NCI-H446 treated with DMSO at 0.1 percent for 48 hours (cell line): ENCODE measurements at regions not wholly inside any gene's neighbourhood (a gene's known extent, or its start where the extent isn't known, plus 50 kb on each side); places are given as distances from the start of the nearest gene placed in this dataset.

Source experiments
- DNase-seq: peaks from one replicate; lab custom pipeline; 2025; lab: John Stamatoyannopoulos, UW

DNA sequence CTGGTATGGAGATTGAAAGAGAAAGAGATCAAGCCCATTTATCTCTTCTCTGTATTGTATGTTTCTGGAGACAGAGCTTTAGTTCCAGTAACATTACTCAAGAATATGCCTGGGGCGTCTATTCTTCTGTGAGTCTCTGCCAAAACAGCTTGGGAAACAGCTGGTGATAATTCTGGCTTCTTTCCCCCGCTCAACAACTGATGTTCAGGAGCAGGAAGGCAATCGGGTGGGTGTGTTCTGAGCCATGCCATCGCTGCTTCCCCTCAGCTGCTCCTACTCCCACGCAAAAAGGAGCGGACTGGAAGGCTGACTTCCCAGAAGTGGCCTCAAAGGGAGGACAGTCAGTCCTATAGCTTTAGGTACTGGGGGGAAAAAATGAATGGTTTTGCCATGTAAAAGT lies 695.1 kb downstream of the PLCL1 start:
- DNase-seq, result no peak

DNA sequence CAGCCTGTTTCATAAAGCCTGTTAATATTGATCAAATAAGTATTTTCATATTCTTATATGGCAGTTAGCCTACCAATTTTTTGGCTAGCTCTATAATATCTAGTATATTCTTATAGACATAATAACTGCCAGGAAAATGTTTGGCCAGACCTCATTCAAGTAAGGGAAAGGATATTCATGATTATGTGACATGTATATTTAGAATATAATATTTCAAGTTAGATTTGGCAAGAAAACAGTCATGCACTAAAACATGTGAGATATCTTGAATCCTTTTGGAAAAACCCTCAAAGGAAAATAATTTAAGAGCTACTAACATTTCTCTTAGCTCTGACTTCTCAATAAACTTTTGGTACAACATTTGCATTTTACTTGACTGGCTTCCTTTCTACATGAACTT lies 694.1 kb downstream of the PLCL1 start:
- no peak for DNase-seq

DNA sequence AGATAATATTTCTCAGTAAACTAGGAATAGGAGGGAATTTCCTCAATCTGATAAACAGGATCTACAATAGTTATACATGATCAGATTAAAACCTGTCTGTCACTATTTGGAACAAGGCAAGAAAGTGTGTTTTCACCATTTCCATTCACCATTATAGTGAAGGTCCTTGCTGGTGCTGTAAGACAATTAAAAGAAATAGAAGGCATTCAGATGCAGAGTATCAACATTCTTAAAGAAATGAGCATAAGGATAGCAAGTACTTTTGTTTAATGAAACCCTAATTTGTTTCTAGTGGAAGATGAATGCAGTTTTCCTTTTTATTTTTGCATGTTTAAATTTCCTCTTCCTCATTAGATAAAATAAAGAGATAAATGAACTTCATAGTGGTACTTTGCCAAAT lies 693.7 kb downstream of the PLCL1 start:
- no peak for DNase-seq

GRCh38 chr2:198494931-198495330 lies 690.5 kb downstream of the PLCL1 start:
- no peak for DNase-seq

DNA sequence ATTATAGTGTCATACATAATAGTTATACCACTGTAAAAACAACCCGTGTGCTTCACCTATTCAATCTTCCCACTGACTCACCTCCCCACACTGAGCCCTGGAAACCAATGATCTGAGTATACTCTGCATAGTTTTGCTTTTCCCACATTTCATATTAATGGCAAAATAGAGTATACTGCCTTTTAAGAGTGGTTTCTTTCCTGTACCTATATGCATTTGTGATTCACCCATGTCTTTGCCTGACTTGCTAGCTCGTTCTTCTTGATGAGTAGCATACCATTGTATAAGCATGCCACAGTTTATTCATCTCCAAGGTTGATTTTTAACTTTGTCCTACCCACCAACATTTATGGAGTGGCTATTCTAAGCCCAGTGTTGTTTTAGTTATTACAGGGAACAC lies 686.4 kb downstream of the PLCL1 start:
- DNase-seq, result no peak

DNA sequence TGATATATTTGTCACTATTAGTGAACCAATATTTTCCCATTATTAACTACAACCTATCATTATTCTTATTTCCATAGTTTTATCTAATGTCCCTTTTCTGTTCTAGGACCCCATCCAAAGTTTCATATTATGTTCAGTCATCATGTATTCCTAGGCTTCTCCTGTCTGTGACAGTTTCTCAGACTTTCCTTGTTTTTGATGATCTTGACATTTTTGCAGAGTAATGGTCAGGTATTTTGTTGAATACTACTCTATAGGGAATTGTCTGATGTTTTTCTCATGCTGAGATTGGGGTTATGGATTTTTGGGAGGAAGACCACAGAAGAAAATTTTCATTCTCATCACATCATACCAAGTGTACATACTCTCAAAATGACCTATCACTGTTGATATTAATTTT lies 684.6 kb downstream of the PLCL1 start:
- DNase-seq, result no peak

DNA sequence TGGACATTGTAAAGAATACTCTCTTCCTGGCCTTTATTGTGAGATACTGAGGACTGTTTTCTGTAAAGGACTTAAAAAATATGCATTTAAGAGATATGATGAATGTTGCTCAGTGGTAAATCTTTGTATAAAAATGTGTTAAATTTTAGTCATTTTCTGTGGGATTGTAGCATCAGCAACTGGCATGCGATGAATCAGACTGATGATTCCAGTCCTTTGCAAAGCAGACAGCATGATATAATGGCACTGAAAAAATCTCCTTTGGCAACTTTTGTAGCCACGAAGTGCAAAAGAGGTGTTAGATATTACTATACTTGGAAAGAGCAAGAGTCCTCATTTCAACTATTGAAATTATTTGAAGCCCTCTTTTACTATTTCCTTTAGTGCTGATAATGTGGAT lies 678.7 kb downstream of the PLCL1 start:
- DNase-seq, result no peak

DNA sequence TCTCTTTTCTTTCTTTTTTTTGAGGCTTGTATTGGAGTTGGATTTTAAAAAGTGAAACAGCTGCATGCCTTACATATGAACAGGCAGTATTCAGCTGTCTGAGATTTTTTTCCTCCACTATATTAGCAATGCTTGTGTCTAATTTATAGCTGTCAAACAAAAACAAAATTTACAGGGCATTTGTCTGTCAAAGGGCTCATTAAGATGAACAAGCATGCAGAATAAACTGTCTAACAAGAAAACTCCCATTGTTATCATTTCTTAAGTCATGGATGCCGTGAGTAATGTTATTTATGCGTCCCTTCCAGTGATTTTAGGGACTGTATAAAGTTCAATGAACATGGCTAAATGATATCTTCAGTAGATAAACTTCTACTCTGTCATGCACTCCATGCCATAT lies 674.7 kb downstream of the PLCL1 start:
- no peak for DNase-seq

- no peak for DNase-seq
Measured at GRCh38 chr2:198478361-198478760, 674.0 kb downstream of the PLCL1 start.

DNA sequence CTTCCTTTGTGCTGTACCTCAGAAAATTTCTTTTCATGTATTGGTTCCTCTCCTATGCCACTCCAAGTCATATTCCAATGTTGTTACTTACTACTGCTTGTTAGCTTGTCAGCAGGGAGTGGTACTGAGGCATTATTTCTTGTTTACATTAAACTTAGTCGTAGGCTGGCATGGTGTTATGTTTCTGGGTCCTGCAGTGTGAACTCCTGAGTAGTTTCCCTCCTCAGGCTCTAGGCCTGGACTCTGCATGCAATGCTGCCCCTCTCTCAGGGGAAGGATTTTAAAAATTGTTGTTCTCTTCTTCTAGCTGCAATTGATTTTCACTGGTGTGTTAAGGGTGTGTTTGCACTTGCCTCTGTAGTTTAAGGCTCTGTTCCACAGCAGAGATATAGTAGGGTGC lies 671.6 kb downstream of the PLCL1 start:
- DNase-seq, result no peak

- no peak for DNase-seq
Measured at GRCh38 chr2:198471291-198471690, 666.9 kb downstream of the PLCL1 start.

DNA sequence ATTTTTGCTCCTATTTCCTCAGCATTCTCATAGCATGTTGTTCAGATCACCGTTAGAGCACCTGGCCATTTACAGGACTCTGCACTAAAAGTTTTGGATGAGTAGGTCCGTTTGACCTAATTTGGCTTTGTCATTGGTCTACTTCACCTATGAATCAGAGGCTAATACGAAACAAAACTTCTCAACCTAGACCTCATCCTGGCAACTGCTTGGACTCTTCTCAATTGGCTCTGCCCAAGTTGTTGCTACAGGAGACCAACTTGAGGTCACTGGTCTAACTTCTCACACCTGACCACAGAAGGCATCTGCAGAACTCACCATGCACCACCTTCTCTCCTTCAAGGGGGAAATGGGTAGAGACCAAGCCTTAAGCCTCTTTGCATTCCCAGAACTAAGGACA lies 663.7 kb downstream of the PLCL1 start:
- DNase-seq, result no peak

DNA sequence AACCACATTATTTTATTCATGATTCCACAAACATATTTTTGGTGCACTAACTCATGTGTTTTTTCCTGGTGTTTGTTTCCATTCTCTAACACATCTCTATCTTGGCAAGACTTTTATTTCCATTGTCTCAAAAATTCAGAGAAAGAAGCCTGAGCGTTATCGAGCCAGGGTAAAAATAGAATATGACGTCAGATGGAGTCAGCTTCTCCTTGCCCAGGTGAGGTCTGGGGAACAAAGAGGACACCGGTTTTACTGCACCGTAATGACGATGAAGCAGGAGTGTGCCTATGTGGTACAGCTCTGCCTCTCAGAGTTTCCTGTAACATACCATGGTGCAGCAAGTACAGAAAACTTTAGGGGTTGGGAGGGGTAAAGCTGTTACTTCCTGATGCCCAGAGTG lies 661.6 kb downstream of the PLCL1 start:
- DNase-seq, result no peak

GRCh38 chr2:198456418-198456817 lies 652.0 kb downstream of the PLCL1 start:
- no peak for DNase-seq

DNA sequence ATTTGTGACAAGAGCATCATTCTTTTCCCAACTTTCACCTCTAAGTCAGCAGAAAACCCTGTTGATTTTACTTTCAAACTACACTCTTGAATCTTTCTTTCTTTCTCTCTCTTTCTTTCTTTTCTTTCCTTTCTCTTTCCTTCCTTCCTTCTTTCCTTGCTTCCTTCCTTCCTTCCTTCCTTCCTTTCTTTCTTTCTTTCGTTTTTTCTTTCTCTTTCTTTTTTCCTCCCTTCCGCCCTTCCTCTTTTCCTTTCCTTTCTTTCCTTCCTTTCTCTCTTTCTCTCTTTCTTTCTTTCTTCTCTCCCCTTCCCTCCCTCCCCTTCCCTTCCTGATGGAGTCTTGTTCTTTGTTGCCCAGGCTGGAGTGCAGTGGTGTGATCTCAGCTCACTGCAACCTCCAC lies 649.5 kb downstream of the PLCL1 start:
- DNase-seq, result no peak

DNA sequence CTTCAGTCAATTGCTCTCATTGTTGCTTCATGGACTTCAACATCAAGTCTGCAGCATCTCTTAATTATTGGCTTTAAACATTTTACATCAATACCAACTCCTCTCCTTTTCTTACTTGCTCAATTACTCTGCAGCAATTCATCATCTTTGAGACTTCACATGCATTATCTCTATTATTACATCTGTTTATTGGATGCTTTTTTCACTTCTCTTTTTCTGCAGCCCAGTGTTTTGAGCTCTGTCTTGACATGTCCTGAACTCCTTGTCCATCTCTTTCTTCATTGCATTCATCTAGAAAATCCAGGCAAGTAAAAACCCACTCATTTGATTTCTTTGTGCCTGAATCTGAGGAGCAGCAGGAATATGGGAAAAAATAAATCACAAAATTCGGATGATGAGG lies 647.9 kb downstream of the PLCL1 start:
- DNase-seq, result no peak

GRCh38 chr2:198448789-198449188 lies 644.4 kb downstream of the PLCL1 start:
- no peak for DNase-seq

DNA sequence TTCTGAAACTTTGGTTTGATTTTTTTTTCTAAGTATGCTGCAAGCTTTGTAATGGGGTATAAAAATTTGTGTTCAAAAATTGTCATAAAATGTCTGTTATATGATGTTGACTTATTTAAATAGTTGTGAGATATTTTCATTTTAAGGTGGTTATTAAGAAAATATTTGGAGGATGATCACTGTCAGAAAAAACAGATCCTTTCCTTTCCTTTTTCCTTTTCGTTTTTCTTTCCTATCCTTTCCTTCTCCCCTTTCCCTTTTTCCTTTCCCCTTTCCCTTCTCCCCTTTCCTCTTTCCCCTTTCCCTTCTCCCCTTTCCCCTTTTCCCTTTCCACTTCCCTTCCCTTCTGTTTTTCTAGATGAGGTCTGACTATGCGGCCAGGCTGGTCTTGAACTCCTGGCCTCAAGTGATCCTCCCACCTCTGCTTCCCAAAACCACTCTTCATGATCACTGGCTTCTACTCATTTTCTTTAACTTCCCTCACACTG lies 640.5 kb downstream of the PLCL1 start:
- no peak for DNase-seq

DNA sequence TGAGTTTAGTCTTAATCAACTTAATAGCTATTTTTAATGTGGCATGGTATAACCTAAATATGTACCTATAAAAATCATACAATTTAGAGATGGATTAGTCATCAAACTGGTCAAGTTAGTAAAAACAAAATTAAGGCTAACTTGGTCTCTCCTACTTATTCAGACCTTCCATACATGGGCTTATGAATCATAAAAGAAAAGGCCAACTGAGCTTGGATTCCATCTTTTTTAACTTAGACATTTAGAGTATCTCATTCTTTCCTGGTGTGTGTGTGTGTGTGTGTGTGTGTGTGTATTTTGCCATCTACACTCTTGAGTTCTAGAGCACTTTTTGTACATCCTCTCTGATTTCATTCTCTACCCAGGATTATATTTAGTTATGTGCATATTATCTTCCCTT lies 637.5 kb downstream of the PLCL1 start:
- DNase-seq, result no peak

DNA sequence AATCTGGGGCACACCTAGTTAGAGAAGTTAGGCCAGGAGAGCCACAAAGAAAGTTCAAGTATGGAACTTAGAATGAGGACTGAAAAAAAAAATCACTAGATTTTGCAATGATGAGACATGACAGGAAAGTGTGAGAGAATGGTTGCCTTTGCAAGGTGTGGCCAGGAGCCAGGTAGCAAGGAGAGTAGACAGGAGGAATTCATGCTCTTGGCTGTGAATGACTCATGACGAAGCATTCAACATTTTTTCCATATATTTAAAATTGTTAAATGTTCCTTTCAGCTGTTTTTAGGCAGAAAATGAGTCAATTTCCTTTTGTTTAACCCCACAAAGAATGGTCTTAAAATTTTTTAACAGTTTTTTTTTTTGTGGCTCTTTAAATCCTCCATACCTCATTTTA lies 636.9 kb downstream of the PLCL1 start:
- no peak for DNase-seq

GRCh38 chr2:198440833-198441232 lies 636.4 kb downstream of the PLCL1 start:
- DNase-seq, result no peak

- no peak for DNase-seq
Measured at GRCh38 chr2:198438331-198438730, 633.9 kb downstream of the PLCL1 start.

DNA sequence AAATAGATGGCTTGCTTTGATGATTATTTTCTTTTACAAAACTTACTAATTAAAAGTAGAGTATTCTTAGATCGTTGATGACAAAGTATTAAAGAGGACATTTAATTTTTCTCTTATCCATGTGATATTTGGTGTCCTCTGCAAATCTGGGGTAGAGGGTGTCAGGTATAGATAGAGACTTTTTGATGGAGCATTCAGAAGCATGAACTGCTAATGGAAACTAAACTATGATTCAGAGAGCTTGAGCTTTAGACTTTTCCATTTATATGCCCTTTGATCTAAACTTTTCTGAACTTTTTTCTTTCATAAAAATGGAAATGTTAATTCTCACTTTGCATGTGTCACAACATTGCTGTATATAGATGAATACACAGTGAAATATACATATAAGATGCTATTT lies 619.7 kb downstream of the PLCL1 start:
- no peak for DNase-seq

DNA sequence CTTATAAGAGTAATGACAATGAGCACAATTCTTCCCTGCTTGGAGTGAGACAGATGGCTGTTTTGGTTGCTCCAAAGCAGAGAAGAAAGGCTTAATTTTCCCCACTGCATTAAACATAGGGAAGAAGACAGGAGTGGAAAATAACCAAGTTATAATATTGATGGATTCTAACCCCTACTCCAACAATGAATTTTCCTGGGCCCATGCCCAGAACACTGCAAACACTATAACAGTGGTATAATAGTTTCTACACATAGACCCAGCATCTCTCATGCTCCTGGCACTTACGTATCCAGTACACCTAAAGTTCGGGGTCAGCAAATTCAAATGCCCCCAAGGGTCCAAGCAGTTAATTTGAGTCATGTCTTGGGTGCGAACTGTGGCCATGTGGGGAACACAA lies 613.4 kb downstream of the PLCL1 start:
- no peak for DNase-seq

DNA sequence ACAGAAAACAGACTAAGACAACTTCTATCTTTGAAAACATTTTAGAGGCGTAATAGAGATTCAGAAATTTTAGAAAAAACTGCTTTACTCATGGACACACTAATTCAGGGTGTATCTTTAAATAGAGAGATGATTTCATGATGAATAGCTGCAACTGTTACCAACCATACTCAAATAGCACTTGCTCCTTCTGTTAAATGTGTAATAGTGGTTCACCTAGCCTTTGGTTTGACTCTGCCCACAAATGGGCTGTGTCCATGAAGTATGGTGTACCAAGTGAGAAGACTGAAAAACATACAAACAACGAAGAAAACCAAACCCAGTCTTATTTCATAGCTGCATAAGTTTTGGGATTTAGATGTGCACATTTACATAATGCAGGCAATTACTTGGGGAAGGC lies 610.6 kb downstream of the PLCL1 start:
- DNase-seq, result no peak
